ENCODE measurements at regions not wholly inside any gene's neighbourhood (a gene's known extent, or its start where the extent isn't known, plus 50 kb on each side); places are given as distances from the start of the nearest gene placed in this dataset.

GRCh38 chr11:10945196-10945595 lies 87.3 kb upstream of the ZBED5 start:
- no peak for TF ChIP-seq CTCF (conservative IDR thresholded peaks at IDR 0.05)
- TF ChIP-seq EZH2 (IDR thresholded peaks at IDR 0.05; ENCODE audit: low read depth) = no peak
